Kidney glomerular epithelial cell (primary cell): ENCODE measurements at regions not wholly inside any gene's neighbourhood (a gene's known extent, or its start where the extent isn't known, plus 50 kb on each side); places are given as distances from the start of the nearest gene placed in this dataset.
"Not testable (repeated sequence)": the region's sequence is repeated elsewhere in the genome, so short reads cannot be mapped to it uniquely, and the experiment has no call there.

Experiments
- DNase-seq: peaks from one replicate; lab custom pipeline; 2025; lab: John Stamatoyannopoulos, UW

- DNase-seq, result no peak
Measured at GRCh38 chr4:84221704-84222103, 277.4 kb downstream of the NKX6-1 start.

- DNase-seq, result no peak
Measured at GRCh38 chr4:84220990-84221389, 278.1 kb downstream of the NKX6-1 start.

GRCh38 chr4:84219656-84220055 lies 279.4 kb downstream of the NKX6-1 start:
- no peak for DNase-seq

- no peak for DNase-seq
Measured at GRCh38 chr4:84218031-84218430, 281.1 kb downstream of the NKX6-1 start.

GRCh38 chr4:84215217-84215616 lies 283.9 kb downstream of the NKX6-1 start:
- DNase-seq, result no peak

- DNase-seq, result not testable (repeated sequence)
Measured at GRCh38 chr4:84206226-84206625, 292.9 kb downstream of the NKX6-1 start.

- no peak for DNase-seq
Measured at GRCh38 chr4:84189144-84189543, 309.9 kb downstream of the NKX6-1 start.

- no peak for DNase-seq
Measured at GRCh38 chr4:84179409-84179808, 319.7 kb downstream of the NKX6-1 start.

GRCh38 chr4:84177831-84178542 lies 321.1 kb downstream of the NKX6-1 start:
- no peak for DNase-seq

- no peak for DNase-seq
Measured at GRCh38 chr4:84176016-84176415, 323.1 kb downstream of the NKX6-1 start.

- DNase-seq, result no peak
Measured at GRCh38 chr4:84171871-84172270, 327.2 kb downstream of the NKX6-1 start.

GRCh38 chr4:84167564-84167963 lies 331.5 kb downstream of the NKX6-1 start:
- DNase-seq, result no peak

- DNase-seq, result no peak
Measured at GRCh38 chr4:84167093-84167492, 332.0 kb downstream of the NKX6-1 start.

GRCh38 chr4:84166486-84166885 lies 332.6 kb downstream of the NKX6-1 start:
- DNase-seq, result no peak

GRCh38 chr4:84164201-84164600 lies 334.9 kb downstream of the NKX6-1 start:
- DNase-seq, result no peak

- no peak for DNase-seq
Measured at GRCh38 chr4:84159762-84160161, 339.3 kb downstream of the NKX6-1 start.

- no peak for DNase-seq
Measured at GRCh38 chr4:84158670-84159069, 340.4 kb downstream of the NKX6-1 start.

- no peak for DNase-seq
Measured at GRCh38 chr4:84151574-84151973, 347.5 kb downstream of the NKX6-1 start.

- no peak for DNase-seq
Measured at GRCh38 chr4:84150177-84150576, 348.9 kb downstream of the NKX6-1 start.

- DNase-seq, result no peak
Measured at GRCh38 chr4:84147831-84148230, 351.3 kb downstream of the NKX6-1 start.

- no peak for DNase-seq
Measured at GRCh38 chr4:84146300-84146959, 352.7 kb downstream of the NKX6-1 start.

GRCh38 chr4:84145176-84145575 lies 353.9 kb downstream of the NKX6-1 start:
- DNase-seq, result no peak

GRCh38 chr4:84126911-84127310 lies 372.2 kb downstream of the NKX6-1 start:
- not testable (repeated sequence) for DNase-seq
